ENCODE measurements at regions not wholly inside any gene's neighbourhood (a gene's known extent, or its start where the extent isn't known, plus 50 kb on each side); places are given as distances from the start of the nearest gene placed in this dataset.
"Not testable (repeated sequence)": the region's sequence is repeated elsewhere in the genome, so short reads cannot be mapped to it uniquely, and the experiment has no call there.

- TF ChIP-seq, protein P1, sequence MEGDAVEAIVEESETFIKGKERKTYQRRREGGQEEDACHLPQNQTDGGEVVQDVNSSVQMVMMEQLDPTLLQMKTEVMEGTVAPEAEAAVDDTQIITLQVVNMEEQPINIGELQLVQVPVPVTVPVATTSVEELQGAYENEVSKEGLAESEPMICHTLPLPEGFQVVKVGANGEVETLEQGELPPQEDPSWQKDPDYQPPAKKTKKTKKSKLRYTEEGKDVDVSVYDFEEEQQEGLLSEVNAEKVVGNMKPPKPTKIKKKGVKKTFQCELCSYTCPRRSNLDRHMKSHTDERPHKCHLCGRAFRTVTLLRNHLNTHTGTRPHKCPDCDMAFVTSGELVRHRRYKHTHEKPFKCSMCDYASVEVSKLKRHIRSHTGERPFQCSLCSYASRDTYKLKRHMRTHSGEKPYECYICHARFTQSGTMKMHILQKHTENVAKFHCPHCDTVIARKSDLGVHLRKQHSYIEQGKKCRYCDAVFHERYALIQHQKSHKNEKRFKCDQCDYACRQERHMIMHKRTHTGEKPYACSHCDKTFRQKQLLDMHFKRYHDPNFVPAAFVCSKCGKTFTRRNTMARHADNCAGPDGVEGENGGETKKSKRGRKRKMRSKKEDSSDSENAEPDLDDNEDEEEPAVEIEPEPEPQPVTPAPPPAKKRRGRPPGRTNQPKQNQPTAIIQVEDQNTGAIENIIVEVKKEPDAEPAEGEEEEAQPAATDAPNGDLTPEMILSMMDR (conservative IDR thresholded peaks at IDR 0.05; ENCODE audit: low read length), result not testable (repeated sequence)
- not testable (repeated sequence) for TF ChIP-seq EZH2phosphoT487 (IDR thresholded peaks at IDR 0.05; ENCODE audit: borderline replicate concordance, low read depth, low read length)
Observed at GRCh38 chr12:112712751-112713150, 78.8 kb upstream of the RPH3A start.
